ENCODE measurements at regions not wholly inside any gene's neighbourhood (a gene's known extent, or its start where the extent isn't known, plus 50 kb on each side); places are given as distances from the start of the nearest gene placed in this dataset.
"Not testable (repeated sequence)": the region's sequence is repeated elsewhere in the genome, so short reads cannot be mapped to it uniquely, and the experiment has no call there.

DNA sequence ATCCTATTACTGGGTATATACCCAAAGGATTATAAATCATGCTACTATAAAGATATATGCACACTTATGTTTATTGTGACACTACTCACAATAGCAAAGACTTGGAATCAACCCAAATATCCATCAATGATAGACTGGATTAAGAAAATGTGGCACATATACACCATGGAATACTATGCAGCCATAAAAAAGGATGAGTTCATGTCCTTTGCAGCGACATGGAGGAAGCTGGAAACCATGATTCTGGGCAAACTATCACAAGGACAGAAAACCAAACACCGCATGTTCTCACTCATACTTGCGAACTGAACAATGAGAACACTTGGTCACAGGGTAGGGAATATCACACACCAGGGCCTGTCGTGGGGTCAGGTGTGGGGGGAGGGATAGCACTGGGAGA is 71.6 kb downstream of the ELAPOR2 start:
- TF ChIP-seq POLR2A, POLR2AphosphoS5, EP300 (IDR thresholded peaks at IDR 0.05): not testable (repeated sequence)
- TF ChIP-seq, protein P1, sequence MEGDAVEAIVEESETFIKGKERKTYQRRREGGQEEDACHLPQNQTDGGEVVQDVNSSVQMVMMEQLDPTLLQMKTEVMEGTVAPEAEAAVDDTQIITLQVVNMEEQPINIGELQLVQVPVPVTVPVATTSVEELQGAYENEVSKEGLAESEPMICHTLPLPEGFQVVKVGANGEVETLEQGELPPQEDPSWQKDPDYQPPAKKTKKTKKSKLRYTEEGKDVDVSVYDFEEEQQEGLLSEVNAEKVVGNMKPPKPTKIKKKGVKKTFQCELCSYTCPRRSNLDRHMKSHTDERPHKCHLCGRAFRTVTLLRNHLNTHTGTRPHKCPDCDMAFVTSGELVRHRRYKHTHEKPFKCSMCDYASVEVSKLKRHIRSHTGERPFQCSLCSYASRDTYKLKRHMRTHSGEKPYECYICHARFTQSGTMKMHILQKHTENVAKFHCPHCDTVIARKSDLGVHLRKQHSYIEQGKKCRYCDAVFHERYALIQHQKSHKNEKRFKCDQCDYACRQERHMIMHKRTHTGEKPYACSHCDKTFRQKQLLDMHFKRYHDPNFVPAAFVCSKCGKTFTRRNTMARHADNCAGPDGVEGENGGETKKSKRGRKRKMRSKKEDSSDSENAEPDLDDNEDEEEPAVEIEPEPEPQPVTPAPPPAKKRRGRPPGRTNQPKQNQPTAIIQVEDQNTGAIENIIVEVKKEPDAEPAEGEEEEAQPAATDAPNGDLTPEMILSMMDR (IDR thresholded peaks at IDR 0.05): not testable (repeated sequence)

Data from stomach (tissue), 4 donors.